ENCODE measurements at regions not wholly inside any gene's neighbourhood (a gene's known extent, or its start where the extent isn't known, plus 50 kb on each side); places are given as distances from the start of the nearest gene placed in this dataset.

DNA sequence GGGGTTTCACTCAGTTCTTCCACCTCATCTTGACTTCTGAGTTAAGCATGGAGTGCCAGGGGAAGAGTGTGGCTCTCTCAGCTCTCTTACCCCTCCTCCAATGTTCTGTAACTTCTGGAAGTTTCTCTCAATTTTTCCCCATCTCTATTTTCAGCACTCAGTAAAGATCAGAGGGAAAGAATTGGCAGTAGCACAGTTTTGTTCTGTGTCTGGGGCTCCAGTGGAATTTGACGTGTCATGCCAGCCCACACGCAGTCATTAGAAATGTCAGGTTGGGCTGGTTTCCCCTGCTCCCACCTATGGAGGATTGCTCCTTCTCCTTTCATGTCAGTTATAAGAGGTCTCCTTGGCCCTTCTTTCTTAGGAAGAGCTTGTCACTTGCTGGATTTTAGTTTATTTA lies 104.6 kb upstream of the COL3A1 start:
- no peak overlapping the region for H3K4me3 ChIP-seq
- no peak for DNase-seq (ENCODE audit: low spot score)
- peak overlapping the region; percentile 43 to 47 for H3K27ac ChIP-seq
- ATAC-seq (ENCODE audit: insufficient number of reproducible peaks, low FRiP score, low read depth) = peak; percentile 49
- TF ChIP-seq, protein P1, sequence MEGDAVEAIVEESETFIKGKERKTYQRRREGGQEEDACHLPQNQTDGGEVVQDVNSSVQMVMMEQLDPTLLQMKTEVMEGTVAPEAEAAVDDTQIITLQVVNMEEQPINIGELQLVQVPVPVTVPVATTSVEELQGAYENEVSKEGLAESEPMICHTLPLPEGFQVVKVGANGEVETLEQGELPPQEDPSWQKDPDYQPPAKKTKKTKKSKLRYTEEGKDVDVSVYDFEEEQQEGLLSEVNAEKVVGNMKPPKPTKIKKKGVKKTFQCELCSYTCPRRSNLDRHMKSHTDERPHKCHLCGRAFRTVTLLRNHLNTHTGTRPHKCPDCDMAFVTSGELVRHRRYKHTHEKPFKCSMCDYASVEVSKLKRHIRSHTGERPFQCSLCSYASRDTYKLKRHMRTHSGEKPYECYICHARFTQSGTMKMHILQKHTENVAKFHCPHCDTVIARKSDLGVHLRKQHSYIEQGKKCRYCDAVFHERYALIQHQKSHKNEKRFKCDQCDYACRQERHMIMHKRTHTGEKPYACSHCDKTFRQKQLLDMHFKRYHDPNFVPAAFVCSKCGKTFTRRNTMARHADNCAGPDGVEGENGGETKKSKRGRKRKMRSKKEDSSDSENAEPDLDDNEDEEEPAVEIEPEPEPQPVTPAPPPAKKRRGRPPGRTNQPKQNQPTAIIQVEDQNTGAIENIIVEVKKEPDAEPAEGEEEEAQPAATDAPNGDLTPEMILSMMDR (IDR thresholded peaks at IDR 0.05) = no peak
- H3K36me3 ChIP-seq = no peaks in the 10 kb centered on the region
- H3K27me3 ChIP-seq (replicated peaks; ENCODE audit: insufficient read depth) = no peaks in the 10 kb centered on the region
- H3K9me3 ChIP-seq = no peaks in the 10 kb centered on the region
- peaks cover 15 to 18% of the 10 kb centered on the region in 2 donors for H3K4me1 ChIP-seq (ENCODE audit: control insufficient read depth in 1 of 2, low read depth in 2 of 2)

DNA sequence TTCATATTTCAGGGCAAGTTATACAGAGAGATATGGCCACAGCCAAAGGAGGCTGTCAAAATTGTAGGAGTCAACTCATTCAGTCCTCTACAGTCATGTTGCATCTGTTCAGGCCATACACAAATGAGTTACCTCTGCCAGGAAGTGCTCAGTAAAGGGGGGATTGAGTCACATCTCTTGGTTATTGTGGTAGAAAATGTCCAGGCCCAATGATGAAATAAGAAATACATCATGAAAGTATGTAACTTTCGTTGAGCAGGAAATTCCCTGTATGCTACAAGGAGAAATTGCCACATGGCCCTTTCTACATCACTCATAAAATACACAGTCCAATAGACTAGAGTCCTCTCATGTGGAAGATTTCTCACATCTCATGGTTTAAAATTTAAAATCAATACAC lies 103.9 kb upstream of the COL3A1 start:
- DNase-seq (ENCODE audit: low spot score) (no peak), ATAC-seq (ENCODE audit: insufficient number of reproducible peaks, low FRiP score, low read depth) (no peak)
- H3K4me1 ChIP-seq (ENCODE audit: control insufficient read depth in 1 of 2, low read depth in 2 of 2) = peaks cover 15 to 21% of the 10 kb centered on the region in 2 donors
- H3K27ac ChIP-seq = peak overlapping the region; percentile 43 to 47
- no peaks in the 10 kb centered on the region for H3K9me3 ChIP-seq
- H3K4me3 ChIP-seq = no peak overlapping the region
- no peaks in the 10 kb centered on the region for H3K36me3 ChIP-seq
- no peaks in the 10 kb centered on the region for H3K27me3 ChIP-seq (replicated peaks; ENCODE audit: insufficient read depth)
- TF ChIP-seq, protein P1 (IDR thresholded peaks at IDR 0.05) = no peak

DNA sequence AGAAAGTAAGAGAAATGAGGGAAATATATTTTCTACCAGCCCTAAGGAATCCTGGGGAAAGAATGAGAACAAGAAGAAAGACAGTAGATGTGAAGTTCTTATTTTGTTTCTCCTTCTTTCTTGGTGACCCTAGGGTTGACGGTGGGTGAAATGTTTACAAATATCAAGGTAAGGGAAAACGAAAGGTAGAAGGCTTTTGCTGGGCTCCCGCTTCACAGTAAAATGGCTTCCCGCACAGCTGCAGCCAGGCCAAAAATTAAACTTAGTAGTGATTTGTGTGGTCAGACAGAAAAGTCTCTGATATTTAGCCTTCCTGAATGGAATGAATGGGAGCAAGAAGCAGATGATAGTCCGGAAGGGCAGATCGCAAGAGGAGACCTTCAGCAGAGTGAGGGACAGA lies 99.1 kb upstream of the COL3A1 start:
- TF ChIP-seq, protein P1 (IDR thresholded peaks at IDR 0.05) = no peak
- H3K4me1 ChIP-seq (ENCODE audit: control insufficient read depth in 1 of 2, low read depth in 2 of 2) = peaks cover 8 to 17% of the 10 kb centered on the region in 2 donors
- no peak for ATAC-seq (ENCODE audit: insufficient number of reproducible peaks, low FRiP score, low read depth)
- H3K27ac ChIP-seq = no peak overlapping the region
- no peaks in the 10 kb centered on the region for H3K27me3 ChIP-seq (replicated peaks; ENCODE audit: insufficient read depth)
- DNase-seq (ENCODE audit: low spot score) = no peak
- H3K4me3 ChIP-seq = no peak overlapping the region
- H3K9me3 ChIP-seq = no peaks in the 10 kb centered on the region
- no peaks in the 10 kb centered on the region for H3K36me3 ChIP-seq

DNA sequence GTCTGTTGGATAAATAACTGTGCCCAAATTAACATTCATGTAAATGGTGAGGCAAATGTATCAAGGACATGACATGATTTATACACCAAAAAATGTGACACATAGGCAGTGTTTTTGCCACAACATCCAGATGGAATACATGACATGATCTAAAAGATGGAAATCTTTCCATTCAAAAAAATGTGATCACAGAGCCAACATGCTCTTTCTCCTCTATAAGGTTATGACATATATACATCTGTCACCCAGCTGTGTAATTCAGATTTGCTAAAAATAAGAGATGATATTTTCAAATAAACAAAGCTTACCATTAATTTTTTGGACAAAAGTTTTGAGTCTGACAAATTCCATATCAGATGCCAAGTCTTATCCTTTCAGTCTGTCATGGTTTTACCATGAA lies 95.5 kb upstream of the COL3A1 start:
- DNase-seq (ENCODE audit: low spot score) = no peak
- TF ChIP-seq, protein P1 (IDR thresholded peaks at IDR 0.05) = no peak
- Histone ChIP-seq H3K27ac (no peak overlapping the region), H3K36me3 (no peaks in the 10 kb centered on the region), H3K27me3 (replicated peaks; ENCODE audit: insufficient read depth) (no peaks in the 10 kb centered on the region), H3K4me1 (ENCODE audit: control insufficient read depth in 1 of 2, low read depth in 2 of 2) (peaks cover 6 to 21% of the 10 kb centered on the region in 2 donors), H3K9me3 (no peaks in the 10 kb centered on the region), H3K4me3 (no peak overlapping the region)
- ATAC-seq (ENCODE audit: insufficient number of reproducible peaks, low FRiP score, low read depth) = no peak

DNA sequence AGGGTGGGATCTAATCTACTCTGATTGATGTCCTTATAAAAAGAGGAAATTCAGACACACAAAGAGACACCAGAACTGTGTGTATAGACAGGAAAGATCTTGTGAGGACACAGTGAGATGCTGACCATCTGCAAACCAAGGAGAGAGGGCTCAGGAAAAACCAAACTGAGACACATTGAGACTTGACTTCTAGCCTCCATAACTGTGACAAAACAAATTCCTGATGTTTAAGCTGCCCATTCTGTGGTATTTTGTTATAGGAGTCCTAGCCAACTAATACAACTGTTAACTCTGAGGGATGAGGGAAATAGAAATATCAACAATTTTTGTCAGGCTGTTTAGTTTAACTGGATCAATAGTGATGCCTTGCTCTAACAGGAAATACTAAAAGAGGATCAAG lies 93.4 kb upstream of the COL3A1 start:
- DNase-seq (ENCODE audit: low spot score) = no peak
- peaks cover 6 to 14% of the 10 kb centered on the region in 2 donors for H3K4me1 ChIP-seq (ENCODE audit: control insufficient read depth in 1 of 2, low read depth in 2 of 2)
- H3K27me3 ChIP-seq (replicated peaks; ENCODE audit: insufficient read depth) = no peaks in the 10 kb centered on the region
- TF ChIP-seq, protein P1 (IDR thresholded peaks at IDR 0.05) = no peak
- no peak overlapping the region for H3K4me3 ChIP-seq
- H3K27ac ChIP-seq = no peak overlapping the region
- no peaks in the 10 kb centered on the region for H3K9me3 ChIP-seq
- no peaks in the 10 kb centered on the region for H3K36me3 ChIP-seq
- no peak for ATAC-seq (ENCODE audit: insufficient number of reproducible peaks, low FRiP score, low read depth)
